WERI-Rb-1 (cell line): ENCODE measurements at regions not wholly inside any gene's neighbourhood (a gene's known extent, or its start where the extent isn't known, plus 50 kb on each side); places are given as distances from the start of the nearest gene placed in this dataset.

Experiments
- DNase-seq: peaks from one replicate; pipeline ENCODE4 v3.0.0-alpha.2; 2020
- H3K27ac ChIP-seq: fragments of 250-450 bp; sonication (Bioruptor Pico); 2 replicates; pipeline ENCODE4 v1.5.1; 2020; ENCODE audit warnings: mild to moderate bottlenecking, moderate library complexity
- H3K27me3 ChIP-seq: fragments of 250-450 bp; sonication (Bioruptor Pico); 2 replicates; pipeline ENCODE4 v1.5.1; 2021; ENCODE audit warnings: mild to moderate bottlenecking, low read depth, moderate library complexity; ENCODE audit not compliant: insufficient read depth, severe bottlenecking
- H3K36me3 ChIP-seq: fragments of 250-450 bp; sonication (Bioruptor Pico); 2 replicates; pipeline ENCODE4 v1.5.1; 2020; ENCODE audit warnings: mild to moderate bottlenecking, moderate library complexity
- H3K4me3 ChIP-seq: 2 replicates; pipeline ENCODE4 v1.5.1; 2011; ENCODE audit warnings: low read depth, mild to moderate bottlenecking, control low read depth, low read length
- H3K9me3 ChIP-seq: fragments of 250-450 bp; sonication (Bioruptor Pico); 2 replicates; pipeline ENCODE4 v1.5.1; 2021; ENCODE audit warnings: mild to moderate bottlenecking, moderate library complexity; ENCODE audit not compliant: severe bottlenecking
- CTCF ChIP-seq: IDR thresholded peaks from 2 replicates; pipeline ENCODE4 v1.5.1; 2011; ENCODE audit warnings: low read depth, mild to moderate bottlenecking, control low read depth, inconsistent platforms, low read length

GRCh38 chr10:121062115-121062514, 211.0 kb downstream of the WDR11 start:
- Histone ChIP-seq H3K36me3 (no peaks in the 10 kb centered on the region), H3K27ac (no peak overlapping the region), H3K27me3 (no peaks in the 10 kb centered on the region), H3K4me3 (no peak overlapping the region), H3K9me3 (no peaks in the 10 kb centered on the region)
- no peak for DNase-seq
- TF ChIP-seq CTCF, result no peak

- TF ChIP-seq CTCF, result no peak
- H3K36me3 ChIP-seq, result no peaks in the 10 kb centered on the region
- no peak overlapping the region for H3K27ac ChIP-seq
- no peak overlapping the region for H3K4me3 ChIP-seq
- H3K9me3 ChIP-seq, result no peaks in the 10 kb centered on the region
- no peaks in the 10 kb centered on the region for H3K27me3 ChIP-seq
- no peak for DNase-seq
Measured at GRCh38 chr10:121063744-121064143, 212.6 kb downstream of the WDR11 start.

GRCh38 chr10:121064491-121064890, 213.3 kb downstream of the WDR11 start:
- Histone ChIP-seq H3K9me3 (no peaks in the 10 kb centered on the region), H3K27me3 (no peaks in the 10 kb centered on the region), H3K4me3 (no peak overlapping the region), H3K27ac (no peak overlapping the region; the same call in 1 of the 2 replicates), H3K36me3 (no peaks in the 10 kb centered on the region)
- no peak for DNase-seq
- no peak for TF ChIP-seq CTCF

GRCh38 chr10:121065330-121065729, 214.2 kb downstream of the WDR11 start:
- no peak for DNase-seq
- no peak for TF ChIP-seq CTCF
- H3K27ac ChIP-seq, result no peak overlapping the region
- H3K36me3 ChIP-seq, result no peaks in the 10 kb centered on the region
- H3K4me3 ChIP-seq, result no peak overlapping the region
- no peaks in the 10 kb centered on the region for H3K27me3 ChIP-seq
- H3K9me3 ChIP-seq, result no peaks in the 10 kb centered on the region

- TF ChIP-seq CTCF, result no peak
- Histone ChIP-seq H3K9me3 (no peaks in the 10 kb centered on the region), H3K27me3 (no peaks in the 10 kb centered on the region), H3K4me3 (no peak overlapping the region), H3K36me3 (no peaks in the 10 kb centered on the region), H3K27ac (no peak overlapping the region)
- no peak for DNase-seq
Measured at GRCh38 chr10:121069061-121069850, 218.1 kb downstream of the WDR11 start.
